ENCODE measurements at regions not wholly inside any gene's neighbourhood (a gene's known extent, or its start where the extent isn't known, plus 50 kb on each side); places are given as distances from the start of the nearest gene placed in this dataset.

GRCh38 chr11:98965358-98965757 lies 55.4 kb upstream of the CNTN5 start:
- intact Hi-C loops (cut with micrococcal nuclease) = no loop called here
- no TSS peak for BruUV-seq (replicated peaks)
- H2BK15ac ChIP-seq (ENCODE audit: low read depth, low read length) = no peak overlapping the region
- H3K79me1 ChIP-seq (ENCODE audit: low read depth in 1 of 2, low read length in 2 of 2) = no peaks in the 10 kb centered on the region
- H3K36me3 ChIP-seq (ENCODE audit: control insufficient read depth, insufficient read depth, low read length) = no peaks in the 10 kb centered on the region
- H3K4me2 ChIP-seq (ENCODE audit: low read depth, low read length) = no peak overlapping the region
- in situ Hi-C loops (cut with MboI; ENCODE audit: low sequenced_read_pairs) = no loop called here
- DNase-seq (no peak), ATAC-seq (ENCODE audit: low read depth) (no peak)
- H3K23ac ChIP-seq (ENCODE audit: low read depth, low read length) = no peak overlapping the region
- H3K4me1 ChIP-seq (ENCODE audit: control insufficient read depth, insufficient read depth, low read length) = no peaks in the 10 kb centered on the region
- no peak overlapping the region for H4K91ac ChIP-seq (ENCODE audit: insufficient read depth, low read depth, low read length)
- H4K5ac ChIP-seq (ENCODE audit: low read depth, low read length) = no peak overlapping the region
- no peaks in the 10 kb centered on the region for H3K9me1 ChIP-seq (ENCODE audit: insufficient read depth, low read length)
- dilution Hi-C loops (cut with HindIII; ENCODE audit: low sequenced_read_pairs, unreplicated experiment) = no loop called here
- ChIA-PET CTCF (no interaction called here), POLR2A (ENCODE audit: unreplicated experiment) (no interaction called here)
- H3K27ac ChIP-seq (ENCODE audit: insufficient read depth, low read length) = no peak overlapping the region
- H3K56ac ChIP-seq (ENCODE audit: extremely low read depth, insufficient read depth, low read length) = no peak overlapping the region
- H2BK5ac ChIP-seq (ENCODE audit: low read depth, low read length, poor library complexity, severe bottlenecking) = no peak overlapping the region
- TF ChIP-seq RAD21 (IDR thresholded peaks at IDR 0.05; ENCODE audit: low read length) = no peak
- no peak for TF ChIP-seq MAFK (IDR thresholded peaks at IDR 0.05; ENCODE audit: low read depth, low read length)
- TF ChIP-seq MXI1 (IDR thresholded peaks at IDR 0.05; ENCODE audit: borderline replicate concordance, low read depth, low read length) = no peak
- TF ChIP-seq MAZ (IDR thresholded peaks at IDR 0.05; ENCODE audit: borderline replicate concordance, low read depth, low read length) = no peak
- TF ChIP-seq CEBPB (IDR thresholded peaks at IDR 0.05; ENCODE audit: low read depth, low read length) = no peak
- no peak for TF ChIP-seq CTCF (conservative IDR thresholded peaks at IDR 0.05; ENCODE audit: low read depth, low read length)
- TF ChIP-seq FOS (IDR thresholded peaks at IDR 0.05; ENCODE audit: low read depth, low read length) = no peak
- TF ChIP-seq NFE2L2 (IDR thresholded peaks at IDR 0.05; ENCODE audit: low read depth, low read length) = no peak
- TF ChIP-seq USF2 (IDR thresholded peaks at IDR 0.05; ENCODE audit: low read depth, low read length) = no peak
- no peak for TF ChIP-seq CHD1 (IDR thresholded peaks at IDR 0.05; ENCODE audit: low read depth, low read length)
- TF ChIP-seq ELK1 (IDR thresholded peaks at IDR 0.05; ENCODE audit: borderline replicate concordance, low read depth, low read length) = no peak
- no peak for TF ChIP-seq BHLHE40 (IDR thresholded peaks at IDR 0.05; ENCODE audit: low read depth, low read length)
- TF ChIP-seq RFX5 (IDR thresholded peaks at IDR 0.05; ENCODE audit: low read depth, low read length) = no peak
- H3K9ac ChIP-seq (ENCODE audit: low read depth, low read length) = no peak overlapping the region
- H3K27me3 ChIP-seq (ENCODE audit: control insufficient read depth, insufficient read depth, low read length) = no peaks in the 10 kb centered on the region
- H2BK20ac ChIP-seq (ENCODE audit: low read depth, low read length) = no peak overlapping the region
- WGBS, 2 experiments (ENCODE audit: extremely low coverage in 2 of 2, insufficient read length in 1 of 2) = no CpG with 5 or more reads among the region's 1 CpG
- no peak overlapping the region for H3K18ac ChIP-seq (ENCODE audit: low read depth, low read length)
- no peaks in the 10 kb centered on the region for H3K9me3 ChIP-seq (ENCODE audit: control insufficient read depth, insufficient read depth, low read length)
- H3K4me3 ChIP-seq (ENCODE audit: insufficient read depth, low read depth, low read length) = no peak overlapping the region
- H3K14ac ChIP-seq (replicated peaks; ENCODE audit: low read depth, low read length) = no peak overlapping the region
- no peak overlapping the region for H2BK120ac ChIP-seq (ENCODE audit: low read depth, low read length)
- H2AK9ac ChIP-seq (replicated peaks; ENCODE audit: low read depth, low read length, poor library complexity) = no peak overlapping the region
- H3K4ac ChIP-seq (ENCODE audit: low read depth, low read length) = no peak overlapping the region
- no peak overlapping the region for H2AK5ac ChIP-seq (ENCODE audit: low read depth, low read length)
- H4K8ac ChIP-seq (ENCODE audit: low read depth in 2 of 2, low read length in 2 of 2) = no peak overlapping the region
- no peaks in the 10 kb centered on the region for H4K20me1 ChIP-seq (ENCODE audit: insufficient read depth, low read length)
- no peak overlapping the region for H2AFZ ChIP-seq (replicated peaks; ENCODE audit: low read length, poor library complexity)

Data from IMR-90 (cell line).